HCT116 (cell line): ENCODE measurements at regions not wholly inside any gene's neighbourhood (a gene's known extent, or its start where the extent isn't known, plus 50 kb on each side); places are given as distances from the start of the nearest gene placed in this dataset.
"Not testable (repeated sequence)": the region's sequence is repeated elsewhere in the genome, so short reads cannot be mapped to it uniquely, and the experiment has no call there.

Experiments used
- CBX3 ChIP-seq: IDR thresholded peaks from 2 replicates; pipeline ENCODE4 v1.6.1; 2012; ENCODE audit warnings: low read depth
- CTCF ChIP-seq, 3 experiments: fragments of 200-600 bp in 1 of 3; sonication (generic) in 1 of 3; IDR thresholded peaks in 2 of 3; conservative IDR thresholded peaks in 1 of 3; 2 replicates each; pipeline ENCODE4 v1.5.1; 2012 to 2017; ENCODE audit warnings: low read depth in 2 of 3, low read length in 2 of 3, antibody characterized with exemption in 1 of 3, borderline replicate concordance in 1 of 3, control low read depth in 1 of 3, mild to moderate bottlenecking in 1 of 3, mixed read lengths in 1 of 3, mixed run types in 1 of 3, moderate library complexity in 1 of 3; ENCODE audit not compliant: insufficient read depth in 1 of 3
- EZH2 ChIP-seq: fragments of 200-600 bp; sonication (generic); IDR thresholded peaks from 2 replicates; pipeline ENCODE4 v1.6.1; 2017; ENCODE audit warnings: antibody characterized with exemption, mixed run types
- EZH2phosphoT487 ChIP-seq: fragments of 200-600 bp; IDR thresholded peaks from 2 replicates; pipeline ENCODE4 v1.6.1; 2018; ENCODE audit warnings: antibody characterized with exemption, borderline replicate concordance
- POLR2A ChIP-seq: IDR thresholded peaks from 2 replicates; pipeline ENCODE4 v1.7.0; 2011; ENCODE audit warnings: borderline replicate concordance; ENCODE audit not compliant: insufficient read depth, insufficient read length; ENCODE audit errors: extremely low read depth
- POLR2AphosphoS5 ChIP-seq: IDR thresholded peaks from 2 replicates; pipeline ENCODE4 v1.6.1; 2011; ENCODE audit warnings: mild to moderate bottlenecking, low read depth, low read length, moderate library complexity
- RAD21 ChIP-seq: IDR thresholded peaks from 2 replicates; pipeline ENCODE4 v1.6.1; 2012; ENCODE audit warnings: low read depth, mild to moderate bottlenecking
- REST ChIP-seq: IDR thresholded peaks from 2 replicates; pipeline ENCODE4 v1.6.1; 2012; ENCODE audit warnings: low read depth
- SP1 ChIP-seq: IDR thresholded peaks from 2 replicates; pipeline ENCODE4 v1.6.1; 2012; ENCODE audit warnings: low read depth

- not testable (repeated sequence) for TF ChIP-seq RAD21; EZH2; CTCF (IDR thresholded peaks at IDR 0.05 in 2 of 3, conservative IDR thresholded peaks at IDR 0.05 in 1 of 3; ENCODE audit: borderline replicate concordance in 1 of 3, insufficient read depth in 1 of 3, low read depth in 2 of 3, low read length in 2 of 3); REST; SP1; POLR2A; EZH2phosphoT487; POLR2AphosphoS5; CBX3
Measured at GRCh38 chr14:105644457-105644856, 118.1 kb downstream of the TMEM121 start.
